B cell (primary cell): ENCODE measurements at regions not wholly inside any gene's neighbourhood (a gene's known extent, or its start where the extent isn't known, plus 50 kb on each side); places are given as distances from the start of the nearest gene placed in this dataset.

Experiments used
- ATAC-seq: fragments of 200-7000 bp; cut with Tn5 transposase; one replicate; pipeline ENCODE4 v1.10.0; 2021; ENCODE audit warnings: low read depth, mild to moderate bottlenecking, moderate number of reproducible peaks, moderate library complexity
- CTCF ChIA-PET: fragments of 350-600 bp; sonication (Branson Sonifier 250); formaldehyde crosslinking; loops from one replicate; lab custom pipeline; 2021; ENCODE audit warnings: antibody characterized with exemption, inconsistent platforms; lab: Charles Lee
- POLR2A ChIA-PET: fragments of 350-600 bp; sonication (Branson Sonifier 250); formaldehyde crosslinking; loops from one replicate; lab custom pipeline; 2021; ENCODE audit warnings: antibody characterized with exemption; lab: Charles Lee
- DNase-seq: peaks from one replicate; pipeline ENCODE4 v3.0.0; 2013
- H2AFZ ChIP-seq: 2 replicates; pipeline ENCODE4 v1.6.1; 2012; ENCODE audit warnings: mild to moderate bottlenecking, low read depth, low read length; ENCODE audit not compliant: insufficient read depth, poor library complexity, severe bottlenecking
- H3K27ac ChIP-seq, 2 donors: 1 replicate in 1 of 2; 2 replicates in 1 of 2; pipeline ENCODE4 v1.5.1; 2012 to 2013; ENCODE audit warnings: low read length in 2 of 2, mild to moderate bottlenecking in 2 of 2, moderate library complexity in 1 of 2
- H3K27me3 ChIP-seq, 4 experiments: fragments of 200-600 bp in 1 of 4; sonication (generic) in 1 of 4; replicated peaks in 1 of 4; 1 replicate in 2 of 4; 2 replicates in 2 of 4; pipeline versions ENCODE4 v1.6.1 to v1.7.0; 2013 to 2016; ENCODE audit warnings: low read length in 3 of 4, mild to moderate bottlenecking in 2 of 4, mixed read lengths in 1 of 4, moderate library complexity in 1 of 4; ENCODE audit not compliant: insufficient read depth in 4 of 4, control insufficient read depth in 3 of 4; ENCODE audit errors: control extremely low read depth in 1 of 4
- H3K36me3 ChIP-seq, 2 experiments: replicated peaks in 1 of 2; 1 replicate in 1 of 2; 2 replicates in 1 of 2; pipeline versions ENCODE4 v1.6.1 to v1.7.1; 2013; ENCODE audit warnings: low read length in 1 of 2; ENCODE audit not compliant: insufficient read depth in 2 of 2, control insufficient read depth in 1 of 2; ENCODE audit errors: control extremely low read depth in 1 of 2, extremely low read depth in 1 of 2
- H3K4me1 ChIP-seq, 2 donors: fragments of 200-600 bp in 1 of 2; sonication (generic) in 1 of 2; 1 replicate in 1 of 2; 2 replicates in 1 of 2; pipeline versions ENCODE4 v1.5.1 to v1.6.1; 2013 to 2017; ENCODE audit warnings: low read length in 2 of 2; ENCODE audit not compliant: control insufficient read depth in 2 of 2, insufficient read depth in 2 of 2
- H3K4me2 ChIP-seq: replicated peaks from 2 replicates; pipeline ENCODE3; 2012; ENCODE audit warnings: mild to moderate bottlenecking, low read depth, low read length; ENCODE audit not compliant: poor library complexity, severe bottlenecking
- H3K4me3 ChIP-seq, 5 experiments: fragments of 200-600 bp in 1 of 5; sonication (generic) in 1 of 5; 1 replicate in 3 of 5; 2 replicates in 2 of 5; pipeline versions ENCODE4 v1.5.1 to v1.7.0; 2011 to 2016; ENCODE audit warnings: low read length in 4 of 5, mild to moderate bottlenecking in 4 of 5, low read depth in 2 of 5, control low read depth in 1 of 5, moderate library complexity in 1 of 5; ENCODE audit not compliant: insufficient read depth in 1 of 5; ENCODE audit errors: control extremely low read depth in 1 of 5, extremely low read depth in 1 of 5
- H3K79me2 ChIP-seq: fragments of 200-600 bp; sonication (generic); one replicate; pipeline ENCODE4 v1.6.0; 2016; ENCODE audit warnings: low read length; ENCODE audit not compliant: control insufficient read depth, insufficient read depth
- H3K9ac ChIP-seq: fragments of 200-600 bp; sonication (generic); 2 replicates; pipeline ENCODE4 v1.6.1; 2017; ENCODE audit warnings: mild to moderate bottlenecking, low read length, moderate library complexity
- H3K9me3 ChIP-seq, 3 donors: one replicate each; pipeline versions ENCODE4 v1.6.1 to v1.7.1; 2013; ENCODE audit warnings: low read length in 2 of 3; ENCODE audit not compliant: control insufficient read depth in 2 of 3, insufficient read depth in 1 of 3; ENCODE audit errors: control extremely low read depth in 1 of 3
- H4K20me1 ChIP-seq: 2 replicates; pipeline ENCODE4 v1.6.0; 2012; ENCODE audit warnings: mild to moderate bottlenecking, low read length; ENCODE audit not compliant: insufficient read depth, control insufficient read depth, poor library complexity, severe bottlenecking
- H3K27ac Mint-ChIP-seq: one replicate; pipeline ENCODE4 v1.8.0; 2021; ENCODE audit warnings: mixed read lengths
- H3K27me3 Mint-ChIP-seq: one replicate; pipeline ENCODE4 v1.8.0; 2021; ENCODE audit warnings: mixed read lengths
- H3K4me1 Mint-ChIP-seq: one replicate; pipeline ENCODE4 v1.8.0; 2021; ENCODE audit warnings: mixed read lengths
- H3K4me3 Mint-ChIP-seq: one replicate; pipeline ENCODE4 v1.8.0; 2021; ENCODE audit warnings: mixed read lengths
- H3K9me3 Mint-ChIP-seq: one replicate; pipeline ENCODE4 v1.8.0; 2022; ENCODE audit warnings: mixed read lengths; ENCODE audit not compliant: insufficient read depth
- EZH2 ChIP-seq: IDR thresholded peaks from 2 replicates; pipeline ENCODE4 v1.6.1; 2012; ENCODE audit warnings: borderline replicate concordance, low read depth, mild to moderate bottlenecking, moderate library complexity, low read length; ENCODE audit not compliant: insufficient read depth, poor library complexity, severe bottlenecking
- WGBS: methylation state at CpG from one replicate; pipeline ENCODE4 v1.1.5; 2013; ENCODE audit warnings: missing lambda C conversion rate; ENCODE audit not compliant: insufficient coverage; 5-methylcytosine and 5-hydroxymethylcytosine counted together
- intact Hi-C: fragments of 100-400 bp; cut with micrococcal nuclease; formaldehyde crosslinking; loops from one replicate; pipeline ENCODE4 v1.10.0; 2022
- TF ChIP-seq, protein P1 (sequence below): fragments of 200-600 bp; IDR thresholded peaks from one replicate; pipeline ENCODE4 v1.8.0; 2022; ENCODE audit warnings: antibody characterized with exemption, mild to moderate bottlenecking

DNA sequence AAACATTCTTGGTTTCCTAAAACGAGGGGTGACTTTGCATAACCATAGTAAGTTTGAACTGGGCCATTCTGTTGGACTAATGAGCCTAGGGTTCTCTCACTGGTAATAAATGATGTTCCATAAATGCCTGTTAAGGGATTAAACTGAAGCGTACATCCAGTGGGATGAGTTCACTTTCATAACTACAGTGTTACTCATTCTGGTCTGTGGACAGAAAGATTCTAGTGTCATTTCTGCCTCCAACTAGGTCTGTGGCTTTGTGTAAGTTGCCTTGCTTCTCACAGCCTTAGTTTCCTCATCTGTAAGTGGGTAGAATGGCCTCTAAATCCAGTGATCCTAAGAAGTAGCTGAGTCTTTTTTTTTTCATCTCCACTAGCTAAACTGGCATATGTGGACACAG lies 1860.6 kb upstream of the PIK3C3 start:
- no peak overlapping the region for H3K9ac ChIP-seq

DNA sequence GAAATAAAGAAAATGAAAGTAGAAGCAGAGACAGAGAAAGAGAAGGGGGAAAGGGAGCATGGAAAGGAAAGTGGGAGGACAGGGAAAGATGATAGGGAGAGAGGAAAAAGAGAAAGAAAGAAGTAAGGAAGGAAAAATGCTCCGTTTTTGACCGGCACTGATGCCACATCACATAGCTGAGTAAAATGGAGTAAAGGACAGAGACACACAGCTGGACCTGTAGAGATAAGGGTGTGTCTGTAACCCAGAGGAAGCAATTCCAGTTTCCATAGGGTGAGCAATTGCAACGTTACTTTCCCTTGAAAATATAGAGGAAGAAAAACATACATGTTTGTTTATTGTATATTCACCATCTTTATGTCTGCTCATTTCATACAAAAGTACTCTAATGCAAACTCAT lies 1866.9 kb upstream of the PIK3C3 start:
- Mint-ChIP-seq H3K27me3 (no peaks in the 10 kb centered on the region), H3K4me1 (no peaks in the 10 kb centered on the region), H3K27ac (no peak overlapping the region), H3K4me3 (no peak overlapping the region), H3K9me3 (peaks cover 10% of the 10 kb centered on the region)
- no peak overlapping the region for H3K4me2 ChIP-seq
- H3K36me3 ChIP-seq, result no peaks in the 10 kb centered on the region
- no peaks in the 10 kb centered on the region for H3K79me2 ChIP-seq
- no peaks in the 10 kb centered on the region for H3K4me1 ChIP-seq
- H3K4me3 ChIP-seq, result no peak overlapping the region
- H2AFZ ChIP-seq, result no peak overlapping the region
- ATAC-seq, result no peak
- peaks cover 0 to 4% (median 0%) of the 10 kb centered on the region in 3 donors for H3K9me3 ChIP-seq
- H4K20me1 ChIP-seq, result no peaks in the 10 kb centered on the region
- H3K27me3 ChIP-seq, result no peaks in the 10 kb centered on the region
- intact Hi-C loops, result no loop called here
- ChIA-PET POLR2A (no interaction called here), CTCF (no interaction called here)
- no peak for DNase-seq
- H3K9ac ChIP-seq, result no peak overlapping the region
- WGBS, result 100% methylated on average over 2 of the region's 3 CpGs
- no peak for TF ChIP-seq EZH2
- TF ChIP-seq, protein P1, sequence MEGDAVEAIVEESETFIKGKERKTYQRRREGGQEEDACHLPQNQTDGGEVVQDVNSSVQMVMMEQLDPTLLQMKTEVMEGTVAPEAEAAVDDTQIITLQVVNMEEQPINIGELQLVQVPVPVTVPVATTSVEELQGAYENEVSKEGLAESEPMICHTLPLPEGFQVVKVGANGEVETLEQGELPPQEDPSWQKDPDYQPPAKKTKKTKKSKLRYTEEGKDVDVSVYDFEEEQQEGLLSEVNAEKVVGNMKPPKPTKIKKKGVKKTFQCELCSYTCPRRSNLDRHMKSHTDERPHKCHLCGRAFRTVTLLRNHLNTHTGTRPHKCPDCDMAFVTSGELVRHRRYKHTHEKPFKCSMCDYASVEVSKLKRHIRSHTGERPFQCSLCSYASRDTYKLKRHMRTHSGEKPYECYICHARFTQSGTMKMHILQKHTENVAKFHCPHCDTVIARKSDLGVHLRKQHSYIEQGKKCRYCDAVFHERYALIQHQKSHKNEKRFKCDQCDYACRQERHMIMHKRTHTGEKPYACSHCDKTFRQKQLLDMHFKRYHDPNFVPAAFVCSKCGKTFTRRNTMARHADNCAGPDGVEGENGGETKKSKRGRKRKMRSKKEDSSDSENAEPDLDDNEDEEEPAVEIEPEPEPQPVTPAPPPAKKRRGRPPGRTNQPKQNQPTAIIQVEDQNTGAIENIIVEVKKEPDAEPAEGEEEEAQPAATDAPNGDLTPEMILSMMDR, result no peak
- no peak overlapping the region for H3K27ac ChIP-seq

More for the DNA sequence above, 1860.6 kb upstream of the PIK3C3 start:
- DNase-seq (no peak), ATAC-seq (no peak)
- Histone ChIP-seq H3K27me3 (no peaks in the 10 kb centered on the region), H3K4me1 (no peaks in the 10 kb centered on the region), H3K9me3 (peaks cover 0 to 4% (median 0%) of the 10 kb centered on the region in 3 donors), H3K27ac (no peak overlapping the region), H3K79me2 (no peaks in the 10 kb centered on the region), H4K20me1 (no peaks in the 10 kb centered on the region), H3K36me3 (no peaks in the 10 kb centered on the region), H2AFZ (no peak overlapping the region), H3K4me2 (no peak overlapping the region), H3K4me3 (no peak overlapping the region)
- no peak overlapping the region for H3K27ac Mint-ChIP-seq
- 20% methylated on average over 1 of the region's 2 CpGs for WGBS
- H3K9me3 Mint-ChIP-seq, result peaks cover 5% of the 10 kb centered on the region
- CTCF ChIA-PET, result no interaction called here
- no peak overlapping the region for H3K4me3 Mint-ChIP-seq
- no peak for TF ChIP-seq EZH2
- TF ChIP-seq, protein P1, result no peak
- intact Hi-C loops, result no loop called here
- no peaks in the 10 kb centered on the region for H3K27me3 Mint-ChIP-seq
- no peaks in the 10 kb centered on the region for H3K4me1 Mint-ChIP-seq
- POLR2A ChIA-PET, result no interaction called here
